HepG2 (cell line): ENCODE measurements at regions not wholly inside any gene's neighbourhood (a gene's known extent, or its start where the extent isn't known, plus 50 kb on each side); places are given as distances from the start of the nearest gene placed in this dataset.

Source experiments
- ATAC-seq: fragments of 200-7000 bp; cut with Tn5 transposase; 3 replicates; pipeline ENCODE4 v1.9.1; 2020; ENCODE audit warnings: mild to moderate bottlenecking, moderate library complexity
- BruUV-seq: library from RNA; stranded (reverse); fragments of 400-500 nt; replicated peaks from 2 replicates; lab custom pipeline; 2021; lab: Mats Ljungman, UMichigan
- CTCF ChIA-PET: fragments of 300-600 bp; formaldehyde crosslinking; extraction: SDS; loops from one replicate; lab custom pipeline; 2021; ENCODE audit warnings: low total read pairs, inconsistent platforms, low intra/inter-chr PET ratio; lab: Yijun Ruan, JAX
- POLR2A ChIA-PET: fragments of 350-600 bp; sonication (Branson Sonifier 250); formaldehyde crosslinking; loops from one replicate; lab custom pipeline; 2020; ENCODE audit warnings: antibody characterized with exemption, inconsistent platforms; lab: Yijun Ruan, JAX
- DNase-seq: peaks from one replicate; pipeline ENCODE4 v3.0.0-alpha.2; 2015; ENCODE audit warnings: low spot score
- FAIRE-seq: peaks from 3 replicates; lab custom pipeline; 2011; peaks lifted over from hg19 to GRCh38; lab: Jason Lieb, UNC
- H2AFZ ChIP-seq: one replicate; pipeline ENCODE4 v1.6.1; 2011; ENCODE audit warnings: low read length, inconsistent platforms
- H3K27ac ChIP-seq: fragments of 300-600 bp; 3 replicates; pipeline ENCODE4 v1.8.0; 2011; ENCODE audit warnings: mixed run types, mild to moderate bottlenecking, mixed read lengths, low read length, inconsistent platforms; ENCODE audit not compliant: insufficient read depth; ENCODE audit errors: extremely low read length
- H3K27me3 ChIP-seq, 2 experiments: fragments of 200-600 bp in 1 of 2; 2 replicates in 1 of 2; 3 replicates in 1 of 2; pipeline versions ENCODE4 v1.6.0 to v1.8.0; 2011; ENCODE audit warnings: low read length in 2 of 2, mild to moderate bottlenecking in 2 of 2, moderate library complexity in 2 of 2, inconsistent platforms in 1 of 2; ENCODE audit not compliant: insufficient read depth in 2 of 2, control insufficient read depth in 1 of 2
- H3K36me3 ChIP-seq, 2 experiments: fragments of 200-600 bp in 1 of 2; replicated peaks in 1 of 2; 2 replicates in 1 of 2; 3 replicates in 1 of 2; pipeline versions ENCODE4 v1.5.1 to v1.8.0; 2011; ENCODE audit warnings: low read length in 2 of 2, inconsistent platforms in 1 of 2; ENCODE audit not compliant: insufficient read depth in 2 of 2, control insufficient read depth in 1 of 2
- H3K4me1 ChIP-seq: 2 replicates; pipeline ENCODE4 v1.5.1; 2012; ENCODE audit warnings: low read length, inconsistent platforms; ENCODE audit not compliant: insufficient read depth
- H3K4me2 ChIP-seq: 2 replicates; pipeline ENCODE4 v1.6.0; 2011; ENCODE audit warnings: low read depth, low read length, inconsistent platforms
- H3K4me3 ChIP-seq, 3 experiments: fragments of 200-600 bp in 1 of 3; sonication (generic), shearing (Covaris generic) in 1 of 3; replicated peaks in 1 of 3; 2 replicates each; pipeline ENCODE4 v1.5.1; 2011 to 2016; ENCODE audit warnings: low read length in 3 of 3, inconsistent platforms in 2 of 3, low read depth in 2 of 3, mild to moderate bottlenecking in 2 of 3, control low read depth in 1 of 3, mixed read lengths in 1 of 3; ENCODE audit not compliant: insufficient read depth in 1 of 3
- H3K79me2 ChIP-seq: one replicate; pipeline ENCODE4 v1.6.1; 2011; ENCODE audit warnings: low read length, inconsistent platforms; ENCODE audit not compliant: insufficient read depth
- H3K9ac ChIP-seq: 2 replicates; pipeline ENCODE4 v1.6.0; 2011; ENCODE audit warnings: mild to moderate bottlenecking, low read depth, low read length, inconsistent platforms; ENCODE audit not compliant: insufficient read depth
- H3K9me3 ChIP-seq: 2 replicates; pipeline ENCODE4 v1.5.1; 2012; ENCODE audit warnings: mild to moderate bottlenecking, low read length
- H4K20me1 ChIP-seq: 2 replicates; pipeline ENCODE4 v1.6.0; 2011; ENCODE audit warnings: inconsistent platforms, mild to moderate bottlenecking, low read length, moderate library complexity; ENCODE audit not compliant: insufficient read depth
- MAFF ChIP-seq: IDR thresholded peaks from 2 replicates; pipeline ENCODE4 v1.6.1; 2011; ENCODE audit warnings: low read depth, low read length, improper control_type of control experiment
- MAFK ChIP-seq, 2 experiments: IDR thresholded peaks in 1 of 2; conservative IDR thresholded peaks in 1 of 2; 2 replicates each; pipeline ENCODE4 v1.6.1; 2011; ENCODE audit warnings: improper control_type of control experiment in 2 of 2, low read length in 2 of 2
- TCF7 ChIP-seq: sonication (generic); IDR thresholded peaks from 2 replicates; pipeline ENCODE4 v1.6.1; 2016; ENCODE audit warnings: antibody characterized with exemption, low read depth
- ZIK1 ChIP-seq: sonication (generic); formaldehyde crosslinking; IDR thresholded peaks from 2 replicates; pipeline ENCODE4 v1.5.0; 2020; ENCODE audit warnings: mild to moderate bottlenecking, low read depth, missing genetic modification reagents, borderline replicate concordance
- ZNF30 ChIP-seq: sonication (generic); formaldehyde crosslinking; IDR thresholded peaks from 2 replicates; pipeline ENCODE4 v1.5.0; 2020; ENCODE audit warnings: mild to moderate bottlenecking, missing genetic modification reagents
- ZNF615 ChIP-seq: sonication (generic); formaldehyde crosslinking; IDR thresholded peaks from 2 replicates; pipeline ENCODE4 v1.5.0; 2020; ENCODE audit warnings: mild to moderate bottlenecking, missing genetic modification reagents, borderline replicate concordance
- WGBS: methylation state at CpG from one replicate; pipeline ENCODE4 v1.1.6; 2017; ENCODE audit warnings: low lambda C conversion rate; 5-methylcytosine and 5-hydroxymethylcytosine counted together
- in situ Hi-C: cut with HindIII; loops from 2 replicates; pipeline ENCODE4 v1.10.0; 2017; ENCODE audit warnings: low pct_unique_long_range_greater_than_20kb; ENCODE audit not compliant: extremely low pct_ligation_motif_present
- intact Hi-C: fragments of 100-400 bp; cut with micrococcal nuclease; formaldehyde crosslinking; loops from one replicate; pipeline ENCODE4 v1.10.0; 2022; ENCODE audit not compliant: unreplicated experiment

DNA sequence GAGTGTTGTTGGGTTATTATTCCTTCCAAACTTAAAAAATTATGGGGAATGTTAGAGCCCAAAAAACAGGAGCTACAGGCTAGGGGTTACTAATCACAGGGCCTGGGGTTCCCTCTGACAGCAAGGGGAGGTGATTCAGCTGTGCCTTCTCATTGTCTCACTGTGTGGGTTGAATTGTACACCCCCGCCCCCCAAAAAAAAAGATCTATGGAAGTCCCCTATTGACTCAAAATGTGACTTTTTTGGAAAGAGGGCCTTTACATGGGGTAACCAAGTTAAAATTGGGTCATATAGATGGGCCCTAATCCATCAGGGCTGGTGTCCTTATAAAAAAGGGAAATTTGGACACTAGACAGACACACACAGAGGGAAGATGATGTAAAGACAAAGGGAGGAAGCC lies 190.2 kb downstream of the SOX9 start:
- no peak for FAIRE-seq
- no peak overlapping the region for H3K4me3 ChIP-seq
- ATAC-seq, result no peak
- no peak for DNase-seq
- H3K27me3 ChIP-seq, result peaks cover 3% of the 10 kb centered on the region in 2 experiments; a peak in 3 of 5 replicates
- no peak overlapping the region for H3K9ac ChIP-seq
- H3K27ac ChIP-seq, result no peak overlapping the region
- CTCF ChIA-PET, result no interaction called here
- in situ Hi-C loops, result no loop called here
- WGBS, result 96% methylated on average over 1 of the region's 1 CpG
- H4K20me1 ChIP-seq, result no peaks in the 10 kb centered on the region
- peaks cover 36% of the 10 kb centered on the region for H3K4me1 ChIP-seq
- no peak overlapping the region for H2AFZ ChIP-seq
- no TSS peak for BruUV-seq
- intact Hi-C loops, result no loop called here
- POLR2A ChIA-PET, result no interaction called here
- no peak overlapping the region for H3K4me2 ChIP-seq
- TF ChIP-seq ZIK1 (CRISPR knock-in tag) (no peak), TCF7 (no peak)
- H3K9me3 ChIP-seq, result no peaks in the 10 kb centered on the region
- H3K79me2 ChIP-seq, result no peaks in the 10 kb centered on the region
- no peaks in the 10 kb centered on the region for H3K36me3 ChIP-seq

DNA sequence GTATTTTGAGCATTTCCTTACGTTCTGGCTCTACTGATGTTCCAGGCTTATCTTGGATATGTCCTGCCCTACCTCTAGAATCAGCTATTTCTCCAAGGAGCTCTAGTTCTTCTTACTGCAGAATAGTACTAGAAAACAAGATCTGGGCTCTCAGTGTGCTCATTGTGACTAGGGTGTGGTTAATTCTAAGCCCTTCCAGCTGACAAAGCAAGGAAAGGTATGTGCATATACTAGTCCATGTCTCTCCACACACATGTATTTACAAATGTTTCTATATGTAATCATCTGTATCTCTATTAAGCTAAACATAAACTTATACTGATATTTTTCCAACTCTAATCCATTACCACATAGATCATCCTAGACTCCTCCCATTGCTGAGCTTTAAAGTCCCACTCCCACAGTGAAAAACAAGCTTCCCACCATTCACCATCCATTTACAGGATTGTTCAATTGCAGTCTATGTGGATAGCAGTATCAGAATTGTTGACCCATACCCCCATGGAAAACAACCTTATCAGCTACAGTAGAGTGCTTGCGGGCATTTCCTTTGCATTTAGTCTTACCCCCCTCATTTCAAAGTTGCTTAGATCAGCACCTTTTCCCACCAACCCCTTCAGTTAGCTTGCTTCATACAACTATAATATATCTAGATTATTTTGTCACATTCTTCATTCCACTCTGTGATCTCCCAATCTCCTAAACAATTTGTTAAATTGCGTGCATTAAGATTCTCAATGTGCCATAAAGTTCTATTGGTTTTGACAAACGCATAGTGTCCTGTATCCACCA lies 194.5 kb downstream of the SOX9 start:
- CTCF ChIA-PET, result no interaction called here
- FAIRE-seq, result no peak
- H3K36me3 ChIP-seq, result no peaks in the 10 kb centered on the region
- H3K4me2 ChIP-seq, result no peak overlapping the region
- no peaks in the 10 kb centered on the region for H3K9me3 ChIP-seq
- POLR2A ChIA-PET, result no interaction called here
- intact Hi-C loops (no loop called here), in situ Hi-C loops (no loop called here)
- no peak overlapping the region for H3K4me3 ChIP-seq
- TF ChIP-seq MAFF (peak; percentile 76), MAFK (conservative IDR thresholded peaks at IDR 0.05 in 1 of 2, IDR thresholded peaks at IDR 0.05 in 1 of 2; ENCODE audit: low read length in 2 of 2) (peak; percentile 84 to 92), ZNF615 (CRISPR knock-in tag) (peak; percentile 34; the same call in 1 of the 2 replicates), ZNF30 (no peak)
- 86% methylated on average over 4 of the region's 4 CpGs for WGBS
- peaks cover 20% of the 10 kb centered on the region for H3K4me1 ChIP-seq
- no peaks in the 10 kb centered on the region for H4K20me1 ChIP-seq
- H3K9ac ChIP-seq, result no peak overlapping the region
- H3K27me3 ChIP-seq, result no peaks in the 10 kb centered on the region
- no peaks in the 10 kb centered on the region for H3K79me2 ChIP-seq
- no peak for DNase-seq
- no peak for ATAC-seq
- no peak overlapping the region for H2AFZ ChIP-seq
- no peak overlapping the region for H3K27ac ChIP-seq
- BruUV-seq, result no TSS peak
